ENCODE measurements at regions not wholly inside any gene's neighbourhood (a gene's known extent, or its start where the extent isn't known, plus 50 kb on each side); places are given as distances from the start of the nearest gene placed in this dataset.

DNA sequence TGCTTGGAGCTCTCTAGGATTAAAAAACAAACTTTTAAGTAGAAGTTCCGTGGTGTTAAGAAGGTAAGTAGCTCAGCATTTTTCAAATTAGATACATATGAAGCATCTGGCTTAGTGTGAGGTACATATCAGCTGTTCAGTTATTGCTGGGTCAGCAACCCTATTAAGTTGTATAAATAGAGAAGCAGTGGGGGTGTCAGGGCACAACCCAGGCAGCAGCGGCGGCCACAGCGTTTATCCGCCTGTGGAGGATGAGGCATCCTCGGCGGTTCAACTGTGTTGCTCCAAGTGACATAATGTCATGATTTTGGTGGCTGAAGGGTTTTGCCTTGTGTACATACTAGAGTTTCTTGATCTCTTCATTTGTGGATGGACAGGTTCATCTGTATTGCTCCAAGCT lies 54.6 kb upstream of the KIF5B start:
- TF ChIP-seq CTCF (IDR thresholded peaks at IDR 0.05; ENCODE audit: low read depth, low read length): no peak
- no peak for TF ChIP-seq POLR2A (IDR thresholded peaks at IDR 0.05; ENCODE audit: extremely low read depth, insufficient read length)
- TF ChIP-seq MYC (IDR thresholded peaks at IDR 0.05; ENCODE audit: low read depth, low read length): no peak
- TF ChIP-seq, protein P1, sequence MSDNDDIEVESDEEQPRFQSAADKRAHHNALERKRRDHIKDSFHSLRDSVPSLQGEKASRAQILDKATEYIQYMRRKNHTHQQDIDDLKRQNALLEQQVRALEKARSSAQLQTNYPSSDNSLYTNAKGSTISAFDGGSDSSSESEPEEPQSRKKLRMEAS (IDR thresholded peaks at IDR 0.05; ENCODE audit: low read depth, low read length): no peak

Data from NB4 (cell line).